GM12878 (cell line): ENCODE measurements at regions not wholly inside any gene's neighbourhood (a gene's known extent, or its start where the extent isn't known, plus 50 kb on each side); places are given as distances from the start of the nearest gene placed in this dataset.

Experiments
- ATAC-seq: fragments of 200-7000 bp; cut with Tn5 transposase; 3 replicates; pipeline ENCODE4 v1.9.1; 2020; ENCODE audit warnings: mild to moderate bottlenecking, moderate library complexity
- BruUV-seq: library from RNA; stranded (reverse); fragments of 400-500 nt; replicated peaks from 2 replicates; lab custom pipeline; 2021; lab: Mats Ljungman, UMichigan
- CTCF ChIA-PET: fragments of 300-600 bp; sonication (Branson Sonifier 250); formaldehyde crosslinking; extraction: SDS; loops from one replicate; lab custom pipeline; 2021; ENCODE audit warnings: inconsistent platforms; lab: Yijun Ruan, JAX
- POLR2A ChIA-PET: fragments of 350-600 bp; formaldehyde crosslinking; extraction: SDS; loops from one replicate; lab custom pipeline; 2021; ENCODE audit warnings: inconsistent platforms; lab: Charles Lee
- RAD21 ChIA-PET: fragments of 300-600 bp; sonication (Branson Sonifier 250); formaldehyde crosslinking; loops from one replicate; lab custom pipeline; 2023; ENCODE audit warnings: antibody characterized with exemption; ENCODE audit not compliant: unreplicated experiment; lab: Charles Lee
- SMC1A ChIA-PET: fragments of 300-600 bp; sonication (Branson Sonifier 250); formaldehyde crosslinking; loops from one replicate; lab custom pipeline; 2023; ENCODE audit not compliant: unreplicated experiment, uncharacterized antibody; lab: Charles Lee
- DNase-seq: peaks from one replicate; pipeline ENCODE4 v3.0.0-alpha.2; 2011; ENCODE audit warnings: low read depth, low spot score
- FAIRE-seq: peaks from 3 replicates; lab custom pipeline; 2011; peaks lifted over from hg19 to GRCh38; lab: Jason Lieb, UNC
- H2AFZ ChIP-seq: 2 replicates; pipeline ENCODE4 v1.6.0; 2011; ENCODE audit warnings: low read depth, low read length, control low read depth; ENCODE audit not compliant: control insufficient read depth
- H3K27ac ChIP-seq: 2 replicates; pipeline ENCODE4 v1.5.1; 2011; ENCODE audit warnings: control low read depth; ENCODE audit not compliant: control insufficient read depth, insufficient read depth
- H3K27me3 ChIP-seq, 2 experiments: replicated peaks in 1 of 2; 2 replicates each; pipeline versions ENCODE4 v1.6.0 to v1.6.1; 2011; ENCODE audit warnings: low read length in 1 of 2; ENCODE audit not compliant: control insufficient read depth in 2 of 2, insufficient read depth in 2 of 2
- H3K36me3 ChIP-seq, 2 experiments: 2 replicates each; pipeline ENCODE4 v1.5.1; 2011; ENCODE audit warnings: low read length in 1 of 2; ENCODE audit not compliant: control insufficient read depth in 2 of 2, insufficient read depth in 2 of 2
- H3K4me1 ChIP-seq: 2 replicates; pipeline ENCODE4 v1.6.1; 2011; ENCODE audit warnings: mild to moderate bottlenecking, low read length, moderate library complexity, mixed read lengths; ENCODE audit not compliant: control insufficient read depth, insufficient read depth
- H3K4me2 ChIP-seq: 2 replicates; pipeline ENCODE4 v1.6.0; 2011; ENCODE audit warnings: control low read depth; ENCODE audit not compliant: control insufficient read depth, insufficient read depth
- H3K4me3 ChIP-seq: fragments of 200-600 bp; sonication (generic); 2 replicates; pipeline ENCODE4 v1.5.1; 2016
- H3K79me2 ChIP-seq: 2 replicates; pipeline ENCODE4 v1.6.0; 2011; ENCODE audit warnings: low read length; ENCODE audit not compliant: control insufficient read depth, insufficient read depth
- H3K9ac ChIP-seq: 2 replicates; pipeline ENCODE4 v1.8.0; 2011; ENCODE audit warnings: low read length, control low read depth, mixed read lengths; ENCODE audit not compliant: control insufficient read depth, insufficient read depth
- H3K9me3 ChIP-seq: replicated peaks from 3 replicates; pipeline ENCODE4 v1.5.1; 2011; ENCODE audit warnings: mild to moderate bottlenecking, low read length; ENCODE audit not compliant: control insufficient read depth, insufficient read depth
- H4K20me1 ChIP-seq: 2 replicates; pipeline ENCODE4 v1.6.0; 2011; ENCODE audit not compliant: control insufficient read depth, insufficient read depth
- BACH1 ChIP-seq: fragments of 450-650 bp; IDR thresholded peaks from 2 replicates; pipeline ENCODE4 v1.6.1; 2017; ENCODE audit warnings: mild to moderate bottlenecking, borderline replicate concordance
- ETV6 ChIP-seq, 2 experiments: fragments of 450-650 bp in 1 of 2; IDR thresholded peaks in 1 of 2; conservative IDR thresholded peaks in 1 of 2; 2 replicates each; pipeline ENCODE4 v1.6.1; 2014; ENCODE audit warnings: antibody characterized with exemption in 1 of 2, borderline replicate concordance in 1 of 2, low read depth in 1 of 2, mild to moderate bottlenecking in 1 of 2, moderate library complexity in 1 of 2
- IKZF1 ChIP-seq: fragments of 450-650 bp; conservative IDR thresholded peaks from 2 replicates; pipeline ENCODE4 v1.6.1; 2017; ENCODE audit warnings: antibody characterized with exemption, mild to moderate bottlenecking
- MEF2A ChIP-seq: IDR thresholded peaks from 2 replicates; pipeline ENCODE4 v1.6.1; 2011; ENCODE audit warnings: low read depth, mild to moderate bottlenecking, low read length, moderate library complexity; ENCODE audit not compliant: insufficient read depth
- MEF2B ChIP-seq: fragments of 450-650 bp; IDR thresholded peaks from 2 replicates; pipeline ENCODE4 v1.6.1; 2018; ENCODE audit warnings: mild to moderate bottlenecking, moderate library complexity; ENCODE audit not compliant: partially characterized antibody, poor library complexity, severe bottlenecking
- SP1 ChIP-seq: IDR thresholded peaks from one replicate; pipeline ENCODE4 v1.6.1; 2011; ENCODE audit warnings: low read depth, low read length
- YBX1 ChIP-seq: fragments of 450-650 bp; IDR thresholded peaks from 2 replicates; pipeline ENCODE4 v1.6.1; 2016; ENCODE audit warnings: antibody characterized with exemption
- WGBS: methylation state at CpG from one replicate; pipeline ENCODE4 v1.1.6; 2016; ENCODE audit warnings: low lambda C conversion rate; ENCODE audit not compliant: insufficient replicate concordance, insufficient coverage; ENCODE audit errors: missing lambda C conversion rate; 5-methylcytosine and 5-hydroxymethylcytosine counted together
- in situ Hi-C: fragments of 300-500 bp; cut with MboI; formaldehyde crosslinking; loops from 9 replicates; pipeline ENCODE4 v1.14.3; 2018; ENCODE audit warnings: mixed read lengths
- intact Hi-C: fragments of 100-400 bp; cut with micrococcal nuclease; formaldehyde crosslinking; loops from one replicate; pipeline ENCODE4 v1.14.2; 2022; ENCODE audit not compliant: unreplicated experiment
- TF ChIP-seq, protein P1 (sequence below): IDR thresholded peaks from 2 replicates; pipeline ENCODE4 v1.6.1; 2012; ENCODE audit warnings: low read depth, low read length, improper control_type of control experiment
- TF ChIP-seq, protein P2 (sequence below): IDR thresholded peaks from 2 replicates; pipeline ENCODE4 v1.6.1; 2012; ENCODE audit warnings: improper control_type of control experiment, low read depth, low read length; ENCODE audit not compliant: insufficient replicate concordance
- TF ChIP-seq, protein P3 (sequence below): fragments of 450-650 bp; IDR thresholded peaks from 2 replicates; pipeline ENCODE4 v1.6.1; 2017; ENCODE audit warnings: mild to moderate bottlenecking, low read depth, inconsistent platforms; ENCODE audit not compliant: poor library complexity, severe bottlenecking
- TF ChIP-seq, protein P4 (sequence below), 3 experiments: IDR thresholded peaks in 2 of 3; conservative IDR thresholded peaks in 1 of 3; 2 replicates each; pipeline ENCODE4 v1.5.1; 2011; ENCODE audit warnings: low read depth in 3 of 3, low read length in 3 of 3, mild to moderate bottlenecking in 3 of 3, control low read depth in 2 of 3, moderate library complexity in 2 of 3, inconsistent platforms in 1 of 3, mixed read lengths in 1 of 3; ENCODE audit not compliant: control insufficient read depth in 2 of 3, insufficient read depth in 1 of 3; ENCODE audit errors: extremely low read depth in 1 of 3

DNA sequence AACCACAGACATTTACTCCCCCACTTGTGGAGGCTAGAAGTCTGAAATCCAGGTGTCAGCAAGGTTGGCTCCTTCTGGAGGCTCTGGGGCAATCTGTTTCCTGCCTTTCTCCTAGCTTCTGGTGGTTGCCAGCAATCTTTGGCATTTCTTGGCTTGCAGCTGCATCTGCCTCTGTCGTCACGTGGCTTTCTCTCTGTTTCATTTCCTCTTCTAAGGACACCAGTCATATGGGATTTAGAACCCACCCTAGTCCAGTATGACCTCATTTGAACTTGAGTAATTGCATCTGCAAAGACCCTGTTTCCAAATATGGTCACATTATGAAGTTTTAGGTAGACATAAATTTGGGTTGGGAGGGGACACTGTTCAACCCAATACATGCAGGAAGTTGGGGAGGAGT, 56.2 kb upstream of the EPB41L1 start:
- Histone ChIP-seq H3K9ac (no peak overlapping the region), H3K36me3 (no peaks in the 10 kb centered on the region), H3K27me3 (peaks cover 0 to 8% of the 10 kb centered on the region in 2 experiments; a peak in 2 of 4 replicates), H3K27ac (peak overlapping the region; percentile 35), H2AFZ (peak overlapping the region; percentile 40), H3K4me1 (peaks cover 18% of the 10 kb centered on the region), H3K4me2 (peak overlapping the region; percentile 40; the same call in 1 of the 2 replicates), H3K9me3 (no peaks in the 10 kb centered on the region), H4K20me1 (no peaks in the 10 kb centered on the region), H3K4me3 (no peak overlapping the region), H3K79me2 (no peaks in the 10 kb centered on the region)
- WGBS, result 0% methylated on average over 2 of the region's 2 CpGs
- in situ Hi-C loops, result no loop called here
- BruUV-seq, result no TSS peak
- ChIA-PET CTCF (interaction anchor here (0.7 to 1.9 kb wide), 7 partner anchors 16 to 107 kb away, joined by 3 to 13 read pairs (median 3); no protein-coding TSS in a partner anchor), POLR2A (no interaction called here), SMC1A (interaction anchor here (1.0 to 3.2 kb wide), 7 partner anchors 9 to 106 kb away, joined by 3 to 10 read pairs (median 4); no protein-coding TSS in a partner anchor), RAD21 (interaction anchor here (1.2 to 1.6 kb wide), 5 partner anchors 16 to 45 kb away, joined by 3 to 6 read pairs (median 3); no protein-coding TSS in a partner anchor)
- peak; percentile 67 for DNase-seq
- FAIRE-seq, result peak; percentile 18
- ATAC-seq, result peak; percentile 90
- intact Hi-C loops, result no loop called here
- TF ChIP-seq, protein P1, sequence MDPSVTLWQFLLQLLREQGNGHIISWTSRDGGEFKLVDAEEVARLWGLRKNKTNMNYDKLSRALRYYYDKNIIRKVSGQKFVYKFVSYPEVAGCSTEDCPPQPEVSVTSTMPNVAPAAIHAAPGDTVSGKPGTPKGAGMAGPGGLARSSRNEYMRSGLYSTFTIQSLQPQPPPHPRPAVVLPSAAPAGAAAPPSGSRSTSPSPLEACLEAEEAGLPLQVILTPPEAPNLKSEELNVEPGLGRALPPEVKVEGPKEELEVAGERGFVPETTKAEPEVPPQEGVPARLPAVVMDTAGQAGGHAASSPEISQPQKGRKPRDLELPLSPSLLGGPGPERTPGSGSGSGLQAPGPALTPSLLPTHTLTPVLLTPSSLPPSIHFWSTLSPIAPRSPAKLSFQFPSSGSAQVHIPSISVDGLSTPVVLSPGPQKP, result no peak
- TF ChIP-seq, protein P2, sequence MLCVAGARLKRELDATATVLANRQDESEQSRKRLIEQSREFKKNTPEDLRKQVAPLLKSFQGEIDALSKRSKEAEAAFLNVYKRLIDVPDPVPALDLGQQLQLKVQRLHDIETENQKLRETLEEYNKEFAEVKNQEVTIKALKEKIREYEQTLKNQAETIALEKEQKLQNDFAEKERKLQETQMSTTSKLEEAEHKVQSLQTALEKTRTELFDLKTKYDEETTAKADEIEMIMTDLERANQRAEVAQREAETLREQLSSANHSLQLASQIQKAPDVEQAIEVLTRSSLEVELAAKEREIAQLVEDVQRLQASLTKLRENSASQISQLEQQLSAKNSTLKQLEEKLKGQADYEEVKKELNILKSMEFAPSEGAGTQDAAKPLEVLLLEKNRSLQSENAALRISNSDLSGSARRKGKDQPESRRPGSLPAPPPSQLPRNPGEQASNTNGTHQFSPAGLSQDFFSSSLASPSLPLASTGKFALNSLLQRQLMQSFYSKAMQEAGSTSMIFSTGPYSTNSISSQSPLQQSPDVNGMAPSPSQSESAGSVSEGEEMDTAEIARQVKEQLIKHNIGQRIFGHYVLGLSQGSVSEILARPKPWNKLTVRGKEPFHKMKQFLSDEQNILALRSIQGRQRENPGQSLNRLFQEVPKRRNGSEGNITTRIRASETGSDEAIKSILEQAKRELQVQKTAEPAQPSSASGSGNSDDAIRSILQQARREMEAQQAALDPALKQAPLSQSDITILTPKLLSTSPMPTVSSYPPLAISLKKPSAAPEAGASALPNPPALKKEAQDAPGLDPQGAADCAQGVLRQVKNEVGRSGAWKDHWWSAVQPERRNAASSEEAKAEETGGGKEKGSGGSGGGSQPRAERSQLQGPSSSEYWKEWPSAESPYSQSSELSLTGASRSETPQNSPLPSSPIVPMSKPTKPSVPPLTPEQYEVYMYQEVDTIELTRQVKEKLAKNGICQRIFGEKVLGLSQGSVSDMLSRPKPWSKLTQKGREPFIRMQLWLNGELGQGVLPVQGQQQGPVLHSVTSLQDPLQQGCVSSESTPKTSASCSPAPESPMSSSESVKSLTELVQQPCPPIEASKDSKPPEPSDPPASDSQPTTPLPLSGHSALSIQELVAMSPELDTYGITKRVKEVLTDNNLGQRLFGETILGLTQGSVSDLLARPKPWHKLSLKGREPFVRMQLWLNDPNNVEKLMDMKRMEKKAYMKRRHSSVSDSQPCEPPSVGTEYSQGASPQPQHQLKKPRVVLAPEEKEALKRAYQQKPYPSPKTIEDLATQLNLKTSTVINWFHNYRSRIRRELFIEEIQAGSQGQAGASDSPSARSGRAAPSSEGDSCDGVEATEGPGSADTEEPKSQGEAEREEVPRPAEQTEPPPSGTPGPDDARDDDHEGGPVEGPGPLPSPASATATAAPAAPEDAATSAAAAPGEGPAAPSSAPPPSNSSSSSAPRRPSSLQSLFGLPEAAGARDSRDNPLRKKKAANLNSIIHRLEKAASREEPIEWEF, result no peak
- TF ChIP-seq, protein P3, sequence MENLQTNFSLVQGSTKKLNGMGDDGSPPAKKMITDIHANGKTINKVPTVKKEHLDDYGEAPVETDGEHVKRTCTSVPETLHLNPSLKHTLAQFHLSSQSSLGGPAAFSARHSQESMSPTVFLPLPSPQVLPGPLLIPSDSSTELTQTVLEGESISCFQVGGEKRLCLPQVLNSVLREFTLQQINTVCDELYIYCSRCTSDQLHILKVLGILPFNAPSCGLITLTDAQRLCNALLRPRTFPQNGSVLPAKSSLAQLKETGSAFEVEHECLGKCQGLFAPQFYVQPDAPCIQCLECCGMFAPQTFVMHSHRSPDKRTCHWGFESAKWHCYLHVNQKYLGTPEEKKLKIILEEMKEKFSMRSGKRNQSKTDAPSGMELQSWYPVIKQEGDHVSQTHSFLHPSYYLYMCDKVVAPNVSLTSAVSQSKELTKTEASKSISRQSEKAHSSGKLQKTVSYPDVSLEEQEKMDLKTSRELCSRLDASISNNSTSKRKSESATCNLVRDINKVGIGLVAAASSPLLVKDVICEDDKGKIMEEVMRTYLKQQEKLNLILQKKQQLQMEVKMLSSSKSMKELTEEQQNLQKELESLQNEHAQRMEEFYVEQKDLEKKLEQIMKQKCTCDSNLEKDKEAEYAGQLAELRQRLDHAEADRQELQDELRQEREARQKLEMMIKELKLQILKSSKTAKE, result no peak
- TF ChIP-seq IKZF1 (peak; percentile 78), YBX1 (no peak), ETV6 (conservative IDR thresholded peaks at IDR 0.05 in 1 of 2, IDR thresholded peaks at IDR 0.05 in 1 of 2; ENCODE audit: borderline replicate concordance in 1 of 2, low read depth in 1 of 2) (no peak), SP1 (no peak), BACH1 (no peak), MEF2A (no peak), MEF2B (peak; percentile 36)
- TF ChIP-seq, protein P4, sequence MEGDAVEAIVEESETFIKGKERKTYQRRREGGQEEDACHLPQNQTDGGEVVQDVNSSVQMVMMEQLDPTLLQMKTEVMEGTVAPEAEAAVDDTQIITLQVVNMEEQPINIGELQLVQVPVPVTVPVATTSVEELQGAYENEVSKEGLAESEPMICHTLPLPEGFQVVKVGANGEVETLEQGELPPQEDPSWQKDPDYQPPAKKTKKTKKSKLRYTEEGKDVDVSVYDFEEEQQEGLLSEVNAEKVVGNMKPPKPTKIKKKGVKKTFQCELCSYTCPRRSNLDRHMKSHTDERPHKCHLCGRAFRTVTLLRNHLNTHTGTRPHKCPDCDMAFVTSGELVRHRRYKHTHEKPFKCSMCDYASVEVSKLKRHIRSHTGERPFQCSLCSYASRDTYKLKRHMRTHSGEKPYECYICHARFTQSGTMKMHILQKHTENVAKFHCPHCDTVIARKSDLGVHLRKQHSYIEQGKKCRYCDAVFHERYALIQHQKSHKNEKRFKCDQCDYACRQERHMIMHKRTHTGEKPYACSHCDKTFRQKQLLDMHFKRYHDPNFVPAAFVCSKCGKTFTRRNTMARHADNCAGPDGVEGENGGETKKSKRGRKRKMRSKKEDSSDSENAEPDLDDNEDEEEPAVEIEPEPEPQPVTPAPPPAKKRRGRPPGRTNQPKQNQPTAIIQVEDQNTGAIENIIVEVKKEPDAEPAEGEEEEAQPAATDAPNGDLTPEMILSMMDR (IDR thresholded peaks at IDR 0.05 in 2 of 3, conservative IDR thresholded peaks at IDR 0.05 in 1 of 3; ENCODE audit: control insufficient read depth in 2 of 3, extremely low read depth in 1 of 3, insufficient read depth in 1 of 3, low read depth in 3 of 3, low read length in 3 of 3), result no peak
